ENCODE measurements at regions not wholly inside any gene's neighbourhood (a gene's known extent, or its start where the extent isn't known, plus 50 kb on each side); places are given as distances from the start of the nearest gene placed in this dataset.

DNA sequence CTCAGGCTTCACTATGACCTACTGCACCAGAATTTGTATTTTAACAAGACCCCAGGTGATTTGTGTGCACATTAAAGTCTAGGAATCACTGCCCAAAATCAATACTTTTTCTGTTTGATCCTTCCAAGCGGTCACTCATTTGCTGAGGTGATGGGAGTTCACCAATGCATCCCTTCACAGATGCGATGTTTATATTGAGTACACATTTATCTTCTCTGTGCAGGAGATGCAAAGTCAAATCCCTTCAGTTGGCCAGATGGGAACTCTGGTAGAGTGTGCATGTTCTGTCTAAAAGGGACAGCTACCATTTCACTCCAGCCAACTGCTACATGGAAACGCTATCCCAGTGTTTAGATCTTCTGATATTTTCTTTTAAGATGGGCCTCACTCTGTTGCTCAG, 122.6 kb upstream of the HS3ST2 start:
- no peaks in the 10 kb centered on the region for H3K27me3 ChIP-seq (ENCODE audit: insufficient read depth, low read depth)
- H3K36me3 ChIP-seq (ENCODE audit: insufficient read depth): no peaks in the 10 kb centered on the region; the same call in 1 of the 2 replicates
- TF ChIP-seq, protein P1, sequence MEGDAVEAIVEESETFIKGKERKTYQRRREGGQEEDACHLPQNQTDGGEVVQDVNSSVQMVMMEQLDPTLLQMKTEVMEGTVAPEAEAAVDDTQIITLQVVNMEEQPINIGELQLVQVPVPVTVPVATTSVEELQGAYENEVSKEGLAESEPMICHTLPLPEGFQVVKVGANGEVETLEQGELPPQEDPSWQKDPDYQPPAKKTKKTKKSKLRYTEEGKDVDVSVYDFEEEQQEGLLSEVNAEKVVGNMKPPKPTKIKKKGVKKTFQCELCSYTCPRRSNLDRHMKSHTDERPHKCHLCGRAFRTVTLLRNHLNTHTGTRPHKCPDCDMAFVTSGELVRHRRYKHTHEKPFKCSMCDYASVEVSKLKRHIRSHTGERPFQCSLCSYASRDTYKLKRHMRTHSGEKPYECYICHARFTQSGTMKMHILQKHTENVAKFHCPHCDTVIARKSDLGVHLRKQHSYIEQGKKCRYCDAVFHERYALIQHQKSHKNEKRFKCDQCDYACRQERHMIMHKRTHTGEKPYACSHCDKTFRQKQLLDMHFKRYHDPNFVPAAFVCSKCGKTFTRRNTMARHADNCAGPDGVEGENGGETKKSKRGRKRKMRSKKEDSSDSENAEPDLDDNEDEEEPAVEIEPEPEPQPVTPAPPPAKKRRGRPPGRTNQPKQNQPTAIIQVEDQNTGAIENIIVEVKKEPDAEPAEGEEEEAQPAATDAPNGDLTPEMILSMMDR (conservative IDR thresholded peaks at IDR 0.05; ENCODE audit: low read depth, low read length): no peak
- no peaks in the 10 kb centered on the region for H4K20me1 ChIP-seq (ENCODE audit: insufficient read depth)
- H3K4me3 ChIP-seq (IDR thresholded peaks at IDR 0.05; ENCODE audit: insufficient read depth, low read depth, low read length): no peak overlapping the region
- no peaks in the 10 kb centered on the region for H3K79me2 ChIP-seq (ENCODE audit: insufficient read depth, low read depth)
- no peak overlapping the region for H2AFZ ChIP-seq (ENCODE audit: low read depth)
- H3K9ac ChIP-seq: no peak overlapping the region
- no peak overlapping the region for H3K27ac ChIP-seq
- H3K4me2 ChIP-seq: peak overlapping the region; percentile 7; the same call in 1 of the 2 replicates
- peaks cover 19% of the 10 kb centered on the region for H3K4me1 ChIP-seq (ENCODE audit: low read depth, poor library complexity, severe bottlenecking)

DNA sequence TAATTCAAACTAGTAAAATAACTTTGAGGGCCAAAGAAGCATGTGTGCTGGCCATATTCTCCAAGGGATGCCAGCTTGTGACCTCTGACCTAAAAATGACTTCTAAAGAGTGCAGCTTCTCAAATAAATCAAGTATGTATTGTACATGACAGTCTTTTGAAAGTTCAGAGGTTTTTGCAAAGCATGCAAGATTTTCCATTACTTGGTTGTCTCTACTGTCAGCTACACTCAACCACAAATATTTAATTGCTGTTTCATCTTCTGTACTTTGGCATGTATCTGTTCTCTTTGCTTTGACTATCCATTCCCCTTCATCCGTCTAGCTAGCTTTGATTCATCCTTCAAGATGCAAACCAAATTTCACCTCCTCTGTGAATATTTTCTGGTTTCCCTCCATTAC, 121.9 kb upstream of the HS3ST2 start:
- Histone ChIP-seq H3K36me3 (ENCODE audit: insufficient read depth) (no peaks in the 10 kb centered on the region; the same call in 1 of the 2 replicates), H2AFZ (ENCODE audit: low read depth) (no peak overlapping the region), H3K27ac (peak overlapping the region; percentile 2; the same call in 1 of the 2 replicates), H4K20me1 (ENCODE audit: insufficient read depth) (no peaks in the 10 kb centered on the region), H3K9ac (no peak overlapping the region), H3K79me2 (ENCODE audit: insufficient read depth, low read depth) (no peaks in the 10 kb centered on the region), H3K4me1 (ENCODE audit: low read depth, poor library complexity, severe bottlenecking) (peaks cover 19% of the 10 kb centered on the region), H3K27me3 (ENCODE audit: insufficient read depth, low read depth) (no peaks in the 10 kb centered on the region), H3K4me2 (peak overlapping the region; percentile 7; the same call in 1 of the 2 replicates), H3K4me3 (IDR thresholded peaks at IDR 0.05; ENCODE audit: insufficient read depth, low read depth, low read length) (no peak overlapping the region)
- TF ChIP-seq, protein P1 (conservative IDR thresholded peaks at IDR 0.05; ENCODE audit: low read depth, low read length): no peak

DNA sequence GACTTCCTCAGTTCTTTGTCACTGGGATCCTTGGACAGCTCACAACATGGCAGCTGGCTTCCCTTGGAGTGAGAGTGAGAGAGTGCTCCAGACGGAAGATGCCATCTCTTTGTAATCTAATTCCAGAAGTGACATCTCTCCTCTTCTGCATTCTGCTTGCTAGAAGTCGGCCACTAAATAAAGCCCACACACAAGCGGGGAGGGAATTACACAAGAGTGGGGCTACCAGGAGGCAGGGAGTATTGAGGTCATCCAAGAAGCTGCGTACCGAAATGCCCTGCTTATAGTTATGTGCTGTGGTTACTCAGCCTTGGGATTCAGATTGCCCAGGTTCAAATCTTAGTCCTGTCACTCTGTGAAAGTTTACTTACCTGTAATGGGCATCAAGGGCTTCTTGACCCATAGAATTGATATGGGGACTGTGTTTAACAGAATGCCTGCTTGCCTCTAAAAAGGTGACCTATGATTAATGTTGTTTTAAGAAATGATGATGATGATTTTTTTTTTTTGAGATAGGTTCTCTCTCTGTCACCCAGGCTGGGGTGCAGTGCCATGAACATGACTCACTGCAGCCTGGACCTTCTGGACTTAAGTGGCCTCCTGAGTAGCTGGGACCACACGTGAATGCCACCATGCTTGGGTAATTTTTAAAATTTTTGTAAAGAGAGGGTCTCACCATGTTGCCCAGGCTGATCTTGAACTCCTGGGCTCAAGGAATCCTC, 120.9 kb upstream of the HS3ST2 start:
- H3K27me3 ChIP-seq (ENCODE audit: insufficient read depth, low read depth): no peaks in the 10 kb centered on the region
- H3K36me3 ChIP-seq (ENCODE audit: insufficient read depth): no peaks in the 10 kb centered on the region; the same call in 1 of the 2 replicates
- H4K20me1 ChIP-seq (ENCODE audit: insufficient read depth): no peaks in the 10 kb centered on the region
- no peak overlapping the region for H3K27ac ChIP-seq
- H3K4me3 ChIP-seq (IDR thresholded peaks at IDR 0.05; ENCODE audit: insufficient read depth, low read depth, low read length): no peak overlapping the region
- no peak overlapping the region for H2AFZ ChIP-seq (ENCODE audit: low read depth)
- peak overlapping the region; percentile 7; the same call in 1 of the 2 replicates for H3K4me2 ChIP-seq
- H3K79me2 ChIP-seq (ENCODE audit: insufficient read depth, low read depth): no peaks in the 10 kb centered on the region
- TF ChIP-seq, protein P1 (conservative IDR thresholded peaks at IDR 0.05; ENCODE audit: low read depth, low read length): no peak
- peaks cover 19% of the 10 kb centered on the region for H3K4me1 ChIP-seq (ENCODE audit: low read depth, poor library complexity, severe bottlenecking)
- no peak overlapping the region for H3K9ac ChIP-seq

DNA sequence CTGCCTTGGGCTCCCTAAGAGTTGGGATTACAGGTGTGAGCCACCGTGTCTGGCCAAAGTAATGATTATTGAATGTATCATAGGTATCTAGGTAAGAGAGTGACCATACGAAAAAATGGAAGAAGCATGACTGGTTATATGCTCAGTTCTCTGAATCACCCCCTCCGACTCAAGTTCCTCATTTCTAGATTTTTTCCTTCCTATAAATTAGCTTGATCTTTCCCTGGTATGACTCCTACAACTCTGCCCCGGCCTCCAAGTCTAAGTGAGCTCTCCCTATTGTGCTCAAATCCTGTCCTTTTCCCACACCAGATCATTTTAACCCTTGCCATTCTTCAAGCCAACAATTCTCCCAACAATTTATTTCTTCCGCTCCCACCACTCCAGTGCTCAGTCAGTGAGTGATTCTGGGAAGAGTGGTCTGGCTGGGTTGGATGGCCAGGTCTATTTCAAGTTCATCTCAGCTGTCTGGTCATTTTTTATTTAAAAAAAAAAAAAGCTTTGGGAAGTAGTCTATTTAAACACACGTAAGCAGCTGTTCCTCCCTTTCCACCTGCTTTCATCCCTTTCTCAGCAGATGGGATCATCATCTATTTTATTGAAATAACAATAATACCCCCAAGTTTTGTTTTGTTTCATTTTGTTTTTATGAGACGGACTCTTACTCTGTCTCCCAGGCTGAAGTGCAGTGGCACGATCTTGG, 120.2 kb upstream of the HS3ST2 start:
- Histone ChIP-seq H4K20me1 (ENCODE audit: insufficient read depth) (no peaks in the 10 kb centered on the region), H3K4me3 (IDR thresholded peaks at IDR 0.05; ENCODE audit: insufficient read depth, low read depth, low read length) (no peak overlapping the region), H3K36me3 (ENCODE audit: insufficient read depth) (no peaks in the 10 kb centered on the region), H2AFZ (ENCODE audit: low read depth) (no peak overlapping the region), H3K79me2 (ENCODE audit: insufficient read depth, low read depth) (no peaks in the 10 kb centered on the region), H3K27me3 (ENCODE audit: insufficient read depth, low read depth) (no peaks in the 10 kb centered on the region), H3K9ac (no peak overlapping the region), H3K4me2 (no peak overlapping the region), H3K27ac (no peak overlapping the region), H3K4me1 (ENCODE audit: low read depth, poor library complexity, severe bottlenecking) (peaks cover 19% of the 10 kb centered on the region)
- TF ChIP-seq, protein P1 (conservative IDR thresholded peaks at IDR 0.05; ENCODE audit: low read depth, low read length): no peak

Data from KMS-11 (cell line).